ENCODE measurements at regions not wholly inside any gene's neighbourhood (a gene's known extent, or its start where the extent isn't known, plus 50 kb on each side); places are given as distances from the start of the nearest gene placed in this dataset.

DNA sequence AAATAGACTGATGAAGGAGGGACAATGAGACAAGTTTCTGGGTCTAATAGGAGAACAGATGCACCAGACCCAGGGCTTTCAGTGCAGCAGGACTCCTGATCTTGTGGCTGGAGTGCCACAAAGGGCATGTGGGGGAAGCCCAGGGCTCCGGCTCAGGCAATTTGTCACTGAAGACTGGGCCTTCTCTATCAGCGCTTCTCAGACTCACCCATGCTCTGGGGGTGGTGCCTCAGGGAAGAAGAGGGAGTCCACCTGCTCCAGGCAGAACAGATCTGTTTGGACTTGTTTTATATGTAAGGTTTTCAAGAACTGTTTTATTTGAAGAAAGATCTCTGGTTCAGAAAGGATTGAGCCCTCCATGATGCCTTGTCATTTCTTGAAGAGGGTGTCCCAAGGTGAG lies 112.4 kb upstream of the TLE3 start:
- DNase-seq (ENCODE audit: extremely low spot score): no peak
- Histone ChIP-seq H3K27ac (replicated peaks in 1 of 4) (no peak overlapping the region), H3K36me3 (no peaks in the 10 kb centered on the region), H3K9me3 (no peaks in the 10 kb centered on the region), H3K4me1 (peaks cover 0 to 12% (median 9%) of the 10 kb centered on the region in 4 donors), H3K4me3 (no peak overlapping the region), H3K27me3 (no peaks in the 10 kb centered on the region)
- TF ChIP-seq, protein P1, sequence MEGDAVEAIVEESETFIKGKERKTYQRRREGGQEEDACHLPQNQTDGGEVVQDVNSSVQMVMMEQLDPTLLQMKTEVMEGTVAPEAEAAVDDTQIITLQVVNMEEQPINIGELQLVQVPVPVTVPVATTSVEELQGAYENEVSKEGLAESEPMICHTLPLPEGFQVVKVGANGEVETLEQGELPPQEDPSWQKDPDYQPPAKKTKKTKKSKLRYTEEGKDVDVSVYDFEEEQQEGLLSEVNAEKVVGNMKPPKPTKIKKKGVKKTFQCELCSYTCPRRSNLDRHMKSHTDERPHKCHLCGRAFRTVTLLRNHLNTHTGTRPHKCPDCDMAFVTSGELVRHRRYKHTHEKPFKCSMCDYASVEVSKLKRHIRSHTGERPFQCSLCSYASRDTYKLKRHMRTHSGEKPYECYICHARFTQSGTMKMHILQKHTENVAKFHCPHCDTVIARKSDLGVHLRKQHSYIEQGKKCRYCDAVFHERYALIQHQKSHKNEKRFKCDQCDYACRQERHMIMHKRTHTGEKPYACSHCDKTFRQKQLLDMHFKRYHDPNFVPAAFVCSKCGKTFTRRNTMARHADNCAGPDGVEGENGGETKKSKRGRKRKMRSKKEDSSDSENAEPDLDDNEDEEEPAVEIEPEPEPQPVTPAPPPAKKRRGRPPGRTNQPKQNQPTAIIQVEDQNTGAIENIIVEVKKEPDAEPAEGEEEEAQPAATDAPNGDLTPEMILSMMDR (IDR thresholded peaks at IDR 0.05): no peak
- TF ChIP-seq EP300 (IDR thresholded peaks at IDR 0.05) (no peak), POLR2A (IDR thresholded peaks at IDR 0.05; ENCODE audit: low read depth) (no peak), POLR2AphosphoS5 (IDR thresholded peaks at IDR 0.05) (no peak)
- intact Hi-C loops (cut with DNase I): no loop called here
- WGBS: 94% methylated on average over 2 of the region's 2 CpGs

DNA sequence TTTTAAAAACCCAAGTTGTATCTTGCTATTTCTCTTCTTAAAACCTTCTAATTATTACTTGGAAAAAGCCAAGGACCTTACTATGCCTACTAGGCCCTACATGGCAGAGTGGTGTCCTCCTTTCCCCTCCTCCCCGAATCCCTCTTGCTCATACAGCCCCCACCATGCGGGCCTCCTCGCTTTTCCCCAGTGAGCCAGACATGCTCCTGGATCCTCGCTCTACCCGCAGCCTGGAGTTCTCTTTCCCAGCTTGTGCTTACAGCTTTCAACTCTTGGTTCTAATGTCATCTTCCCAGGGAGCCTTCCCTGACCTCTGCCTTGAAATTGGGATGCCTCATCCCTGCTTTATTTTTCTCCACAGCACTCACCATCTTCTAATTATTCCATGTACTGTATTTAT lies 111.8 kb upstream of the TLE3 start:
- Histone ChIP-seq H3K27ac (replicated peaks in 1 of 4) (no peak overlapping the region), H3K4me1 (peaks cover 0 to 12% (median 9%) of the 10 kb centered on the region in 4 donors), H3K9me3 (no peaks in the 10 kb centered on the region), H3K36me3 (no peaks in the 10 kb centered on the region), H3K4me3 (no peak overlapping the region), H3K27me3 (no peaks in the 10 kb centered on the region)
- TF ChIP-seq, protein P1 (IDR thresholded peaks at IDR 0.05): no peak
- TF ChIP-seq POLR2AphosphoS5 (IDR thresholded peaks at IDR 0.05): no peak
- TF ChIP-seq EP300 (IDR thresholded peaks at IDR 0.05): no peak
- no peak for TF ChIP-seq POLR2A (IDR thresholded peaks at IDR 0.05; ENCODE audit: low read depth)
- intact Hi-C loops (cut with DNase I): no loop called here
- WGBS: 96% methylated on average over 5 of the region's 5 CpGs
- DNase-seq (ENCODE audit: extremely low spot score): no peak

DNA sequence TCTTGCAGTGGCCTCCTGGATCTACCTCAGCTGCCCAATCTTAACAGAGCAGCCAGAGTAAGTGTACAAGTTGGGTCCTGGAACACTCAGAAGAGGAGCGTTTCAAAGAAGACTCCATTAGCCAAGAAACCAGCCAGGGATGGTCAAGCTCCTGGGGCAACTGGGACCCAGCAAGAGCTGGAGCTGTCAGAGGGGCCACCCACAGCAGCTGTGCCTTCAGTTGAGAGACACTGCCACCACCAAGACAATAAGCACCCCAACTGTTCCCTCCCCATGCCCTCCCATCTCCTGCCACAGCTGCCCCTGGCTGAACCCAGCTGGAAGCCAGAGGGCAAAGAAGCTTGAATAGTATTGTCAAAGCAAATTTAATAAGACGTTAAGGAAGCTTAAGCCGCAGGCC lies 110.6 kb upstream of the TLE3 start:
- DNase-seq (ENCODE audit: extremely low spot score): no peak
- WGBS: 77% methylated on average over 3 of the region's 3 CpGs
- Histone ChIP-seq H3K9me3 (no peaks in the 10 kb centered on the region), H3K4me3 (no peak overlapping the region), H3K36me3 (no peaks in the 10 kb centered on the region), H3K27ac (replicated peaks in 1 of 4) (no peak overlapping the region), H3K27me3 (no peaks in the 10 kb centered on the region), H3K4me1 (peaks cover 0 to 12% (median 9%) of the 10 kb centered on the region in 4 donors)
- TF ChIP-seq POLR2A (IDR thresholded peaks at IDR 0.05; ENCODE audit: low read depth): no peak
- no peak for TF ChIP-seq EP300 (IDR thresholded peaks at IDR 0.05)
- TF ChIP-seq, protein P1 (IDR thresholded peaks at IDR 0.05): no peak
- no peak for TF ChIP-seq POLR2AphosphoS5 (IDR thresholded peaks at IDR 0.05)
- intact Hi-C loops (cut with DNase I): no loop called here

DNA sequence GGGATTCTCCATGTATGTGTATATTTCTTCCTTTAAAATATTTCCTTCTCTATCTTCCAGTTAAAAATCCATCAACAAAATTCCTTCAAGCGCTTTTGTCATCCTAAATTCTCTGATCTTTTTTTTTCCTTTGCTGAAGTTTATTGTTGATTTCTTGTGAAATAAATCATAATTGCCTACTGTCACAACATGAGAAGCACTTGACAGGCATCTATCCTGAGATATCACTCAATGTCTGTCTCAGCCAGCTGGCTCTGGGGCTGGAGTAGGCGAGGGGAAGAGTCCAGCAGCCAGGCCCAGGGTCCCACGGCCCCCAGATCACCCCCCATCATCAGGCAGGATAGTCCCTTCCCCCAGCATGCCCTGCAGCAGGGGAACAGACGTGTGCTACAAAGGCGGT lies 109.0 kb upstream of the TLE3 start:
- Histone ChIP-seq H3K27me3 (no peaks in the 10 kb centered on the region), H3K4me1 (peaks cover 0 to 6% (median 6%) of the 10 kb centered on the region in 4 donors), H3K36me3 (no peaks in the 10 kb centered on the region), H3K9me3 (no peaks in the 10 kb centered on the region), H3K27ac (replicated peaks in 1 of 4) (no peak overlapping the region), H3K4me3 (no peak overlapping the region)
- DNase-seq (ENCODE audit: extremely low spot score): no peak
- 90% methylated on average over 5 of the region's 5 CpGs for WGBS
- no peak for TF ChIP-seq EP300 (IDR thresholded peaks at IDR 0.05)
- no peak for TF ChIP-seq POLR2AphosphoS5 (IDR thresholded peaks at IDR 0.05)
- TF ChIP-seq, protein P1 (IDR thresholded peaks at IDR 0.05): no peak
- intact Hi-C loops (cut with DNase I): no loop called here

DNA sequence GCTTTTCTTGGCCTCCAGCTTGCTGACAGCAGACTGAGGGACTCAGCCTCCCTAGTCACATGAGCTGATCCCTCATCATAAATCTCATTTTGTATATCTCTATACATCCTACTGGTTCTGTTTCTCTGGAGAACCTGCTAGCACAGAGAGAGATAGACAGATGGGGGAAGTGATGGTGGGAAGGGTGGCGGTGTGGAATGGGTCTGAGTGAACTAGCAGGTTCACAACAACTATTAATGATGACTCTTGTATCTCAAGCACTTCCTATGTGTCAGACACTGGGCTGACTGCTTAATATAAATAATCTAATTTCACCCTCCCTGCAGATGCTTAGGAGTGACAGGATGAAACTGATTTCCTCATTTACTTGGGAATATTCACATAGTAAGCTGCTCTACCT lies 106.9 kb upstream of the TLE3 start:
- Histone ChIP-seq H3K27ac (replicated peaks in 1 of 4) (no peak overlapping the region), H3K4me1 (peaks cover 0 to 24% (median 22%) of the 10 kb centered on the region in 4 donors), H3K27me3 (no peaks in the 10 kb centered on the region), H3K36me3 (no peaks in the 10 kb centered on the region), H3K4me3 (no peak overlapping the region), H3K9me3 (no peaks in the 10 kb centered on the region)
- 82% methylated on average over 1 of the region's 1 CpG for WGBS
- DNase-seq (ENCODE audit: extremely low spot score): no peak
- intact Hi-C loops (cut with DNase I): no loop called here
- TF ChIP-seq POLR2AphosphoS5 (IDR thresholded peaks at IDR 0.05): no peak
- no peak for TF ChIP-seq POLR2A (IDR thresholded peaks at IDR 0.05; ENCODE audit: low read depth)
- TF ChIP-seq, protein P1 (IDR thresholded peaks at IDR 0.05): no peak
- no peak for TF ChIP-seq EP300 (IDR thresholded peaks at IDR 0.05)
